IPS-NIHi7 (cell line): ENCODE measurements at regions not wholly inside any gene's neighbourhood (a gene's known extent, or its start where the extent isn't known, plus 50 kb on each side); places are given as distances from the start of the nearest gene placed in this dataset.

ENCODE experiments used
- DNase-seq: peaks from one replicate; pipeline ENCODE4 v3.0.0; 2012; ENCODE audit warnings: mixed read lengths; ENCODE audit errors: extremely low spot score

GRCh38 chr18:78873926-78874500 lies 105.6 kb upstream of the SALL3 start:
- DNase-seq: no peak

DNA sequence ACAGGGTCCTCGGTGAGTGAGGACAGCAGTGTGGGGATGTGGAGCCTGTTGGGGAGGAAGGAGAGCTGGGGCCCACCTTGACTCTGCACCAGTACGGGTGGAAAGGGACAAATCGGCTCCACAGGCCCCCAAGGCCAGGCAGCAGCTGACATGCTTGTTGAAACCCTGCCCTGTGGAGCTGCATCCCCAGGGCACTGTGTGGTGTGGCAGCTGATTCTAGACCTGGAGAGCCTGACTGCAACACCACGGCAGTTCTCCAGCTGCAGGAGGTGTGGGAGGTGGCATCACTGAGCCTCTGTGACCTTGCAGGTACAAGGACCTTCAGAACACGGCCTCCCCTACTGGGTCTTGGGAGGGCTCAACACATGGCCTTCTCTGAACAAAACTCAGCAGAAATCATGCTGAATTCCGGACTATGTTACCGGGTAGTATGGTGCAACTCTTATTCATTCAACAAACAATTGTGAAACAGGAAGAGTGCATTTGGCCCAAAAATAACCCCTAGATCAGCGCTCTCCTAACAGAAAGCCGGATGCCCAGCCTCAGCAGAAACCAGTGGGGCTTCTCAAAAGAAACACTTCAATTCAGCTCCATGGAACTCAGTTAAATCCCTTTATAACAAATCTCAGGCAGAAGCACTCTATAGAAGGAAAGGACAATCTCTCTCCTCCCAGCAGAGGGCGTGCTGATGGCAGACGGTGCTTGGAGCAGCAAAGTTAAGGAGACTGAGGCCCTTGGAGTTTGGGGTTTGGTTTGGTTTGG lies 104.4 kb upstream of the SALL3 start:
- peak; percentile 64 for DNase-seq

DNA sequence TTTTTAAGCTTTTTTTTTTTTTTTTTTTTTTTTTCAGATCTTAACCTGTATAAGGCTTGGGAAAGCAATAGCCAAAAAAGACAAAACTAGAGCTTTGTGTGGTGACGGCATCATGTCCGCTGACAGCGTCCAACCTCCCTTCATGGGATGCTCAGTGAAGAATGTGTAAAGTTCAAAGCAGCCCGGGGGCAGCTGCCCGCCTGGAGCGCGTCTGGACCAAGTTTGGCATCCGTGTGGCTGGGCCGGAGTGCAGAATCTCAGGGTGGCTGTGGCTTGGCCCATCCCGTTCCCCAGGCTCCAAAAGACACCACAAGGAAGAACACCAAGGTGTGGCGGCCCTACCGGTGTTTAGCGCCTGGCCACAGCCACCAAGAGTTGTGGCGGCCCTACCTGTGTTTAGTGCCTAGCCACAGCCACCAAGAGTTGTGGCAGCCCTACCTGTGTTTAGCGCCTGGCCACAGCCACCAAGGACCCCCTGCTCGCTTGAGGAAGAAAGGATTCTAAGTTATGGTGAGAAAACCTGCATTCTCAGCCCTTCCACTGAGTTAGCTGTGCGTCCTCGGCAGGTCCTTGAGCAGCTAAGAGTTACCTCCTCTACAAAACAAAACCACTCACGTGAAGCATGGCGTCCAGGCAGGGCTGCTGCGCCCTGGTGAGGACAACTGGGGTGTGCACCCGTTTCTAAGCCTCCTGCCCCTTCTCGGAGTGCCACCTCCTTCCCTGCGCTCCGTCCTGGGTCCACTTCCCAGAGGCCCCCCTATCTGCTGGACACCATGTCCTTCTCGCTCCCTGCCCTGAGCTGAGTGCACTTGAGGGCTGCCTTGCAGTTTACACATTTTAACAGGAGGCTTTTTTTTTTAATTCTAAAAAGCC lies 103.6 kb upstream of the SALL3 start:
- no peak for DNase-seq

- no peak for DNase-seq
These were observed 102.8 kb upstream of the SALL3 start for GRCh38 chr18:78876868-78877267.

DNA sequence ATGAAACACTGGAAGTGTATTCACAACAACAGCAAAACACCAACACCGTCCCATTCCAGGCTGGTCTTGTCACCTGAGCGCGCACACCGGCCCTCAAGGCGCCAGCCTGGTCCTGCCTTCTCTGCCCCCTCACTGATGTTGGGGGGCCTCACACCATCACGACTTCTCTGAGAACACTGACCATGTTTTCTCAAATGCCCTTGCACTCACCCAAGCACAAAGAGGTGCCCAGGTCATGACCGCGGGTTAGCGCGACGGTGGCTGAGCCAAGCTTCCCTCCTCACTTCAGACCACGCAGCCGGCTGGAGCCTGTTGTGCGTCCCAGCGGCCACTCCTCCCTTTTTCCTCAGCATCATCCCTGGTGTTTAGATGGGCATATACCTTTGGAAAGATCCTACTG lies 101.3 kb upstream of the SALL3 start:
- DNase-seq: no peak

- DNase-seq: peak; percentile 72
These were observed 100.3 kb upstream of the SALL3 start for GRCh38 chr18:78879072-78879883.

- no peak for DNase-seq
These were observed 97.0 kb upstream of the SALL3 start for GRCh38 chr18:78882585-78882984.

DNA sequence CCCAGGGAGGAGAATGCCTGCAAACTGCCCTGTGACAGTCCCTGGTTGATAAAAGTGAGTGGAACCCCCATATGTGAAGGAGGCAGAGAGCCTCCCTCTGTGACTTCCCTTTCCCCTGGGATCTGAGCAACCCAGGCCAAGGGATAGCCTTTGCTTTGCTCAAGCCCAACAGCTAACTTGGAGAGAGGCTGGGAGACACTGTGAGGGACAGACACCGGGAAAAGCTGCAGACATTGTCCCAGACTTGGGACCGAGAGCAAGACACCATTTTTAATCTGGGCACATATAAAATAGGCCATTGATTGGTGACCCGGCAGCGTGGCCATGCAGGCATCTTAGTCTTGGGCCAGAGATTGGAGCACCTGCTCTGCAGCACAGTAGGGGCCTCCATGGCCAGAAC lies 96.1 kb upstream of the SALL3 start:
- no peak for DNase-seq

- DNase-seq: no peak
These were observed 95.1 kb upstream of the SALL3 start for GRCh38 chr18:78884502-78884901.

DNA sequence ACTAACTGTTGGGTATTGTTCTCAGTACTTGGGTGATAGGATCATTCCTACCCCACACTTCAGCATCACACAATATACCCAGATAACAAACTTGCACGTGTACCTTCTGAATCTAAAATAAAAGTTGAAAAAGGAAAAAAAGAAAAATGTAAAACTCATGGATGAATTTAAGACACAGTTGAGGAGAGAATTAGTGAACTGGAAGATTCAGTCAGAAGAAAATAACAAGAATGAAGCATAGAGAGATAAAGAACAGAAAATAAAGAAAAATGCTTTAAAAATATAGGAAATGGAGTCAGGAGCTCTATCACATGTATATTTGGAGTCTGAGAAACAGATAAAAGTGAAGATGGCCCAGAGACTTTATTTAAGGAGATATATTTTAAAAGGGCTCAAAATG lies 90.4 kb upstream of the SALL3 start:
- DNase-seq: no peak

- DNase-seq: no peak
These were observed 89.2 kb upstream of the SALL3 start for GRCh38 chr18:78890388-78890787.

GRCh38 chr18:78891185-78891762 lies 88.3 kb upstream of the SALL3 start:
- DNase-seq: no peak

DNA sequence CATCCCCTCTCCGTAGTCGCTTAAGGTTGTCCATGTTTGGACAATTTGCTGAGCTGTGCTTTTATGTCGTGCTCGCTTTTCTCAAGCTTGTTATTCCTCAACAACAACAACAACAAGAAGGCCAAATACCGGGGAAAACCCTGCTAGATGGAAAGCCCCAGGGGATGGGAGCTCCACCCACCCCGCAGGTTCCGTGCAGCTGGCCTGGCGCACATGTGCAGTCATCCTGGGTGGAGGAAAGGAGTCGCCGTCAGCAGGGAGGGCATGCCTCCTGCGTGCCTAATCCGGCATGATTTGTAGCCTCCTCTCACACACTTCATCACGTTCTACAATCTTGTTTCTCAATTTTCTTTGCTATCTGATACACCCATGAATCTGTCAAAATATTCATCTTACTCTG lies 87.4 kb upstream of the SALL3 start:
- no peak for DNase-seq

GRCh38 chr18:78892721-78893120 lies 86.9 kb upstream of the SALL3 start:
- DNase-seq: no peak

DNA sequence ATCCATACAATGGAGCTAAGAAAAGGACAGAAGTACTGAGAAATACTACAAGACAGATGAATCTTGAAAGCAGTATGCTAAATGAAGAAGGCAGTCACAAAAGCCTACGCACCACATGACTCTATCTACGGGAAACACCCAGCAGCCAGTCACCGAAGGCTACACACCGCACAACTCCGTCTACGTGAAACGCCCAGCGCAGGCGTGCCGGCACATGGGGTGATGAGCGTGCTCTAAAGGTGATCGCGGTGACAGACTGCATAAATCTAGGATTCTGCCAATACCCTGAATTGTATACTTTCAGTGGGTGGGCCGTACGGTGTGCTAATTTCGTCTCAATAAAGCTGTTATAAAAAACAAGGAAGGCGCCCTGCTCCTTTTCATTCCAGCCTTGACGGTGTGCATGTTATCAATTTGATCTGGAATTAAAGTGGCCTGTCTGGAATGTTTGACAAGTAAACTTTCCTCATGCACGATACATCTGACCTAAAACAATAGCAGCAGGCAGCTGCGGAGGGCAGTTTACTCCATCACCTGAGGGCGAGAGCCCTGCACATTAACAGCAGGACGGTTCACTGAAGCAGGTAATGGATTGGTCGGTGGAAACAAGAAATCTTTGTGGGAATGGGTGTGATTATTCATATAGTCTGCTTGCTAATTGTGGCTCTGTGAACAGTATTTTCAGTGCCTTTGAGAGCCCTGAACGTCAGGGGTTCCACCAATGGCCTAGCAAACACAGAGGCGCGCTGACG lies 86.2 kb upstream of the SALL3 start:
- no peak for DNase-seq

DNA sequence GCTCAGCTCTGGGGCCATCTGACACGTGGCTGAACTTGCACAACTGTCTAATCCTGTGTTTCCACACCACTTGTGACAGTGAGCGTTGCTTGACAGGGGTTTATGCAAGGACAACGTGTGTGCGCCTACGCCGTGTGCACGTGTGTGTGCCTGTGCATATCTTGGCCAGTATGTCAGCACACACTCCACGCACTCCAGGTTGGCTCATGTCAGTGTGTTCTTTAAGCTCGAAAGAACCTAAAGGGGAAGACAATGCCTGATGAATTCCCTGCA lies 85.6 kb upstream of the SALL3 start:
- DNase-seq: no peak

- DNase-seq: no peak
These were observed 84.2 kb upstream of the SALL3 start for GRCh38 chr18:78895207-78896001.

GRCh38 chr18:78896111-78896905 lies 83.3 kb upstream of the SALL3 start:
- DNase-seq: no peak

DNA sequence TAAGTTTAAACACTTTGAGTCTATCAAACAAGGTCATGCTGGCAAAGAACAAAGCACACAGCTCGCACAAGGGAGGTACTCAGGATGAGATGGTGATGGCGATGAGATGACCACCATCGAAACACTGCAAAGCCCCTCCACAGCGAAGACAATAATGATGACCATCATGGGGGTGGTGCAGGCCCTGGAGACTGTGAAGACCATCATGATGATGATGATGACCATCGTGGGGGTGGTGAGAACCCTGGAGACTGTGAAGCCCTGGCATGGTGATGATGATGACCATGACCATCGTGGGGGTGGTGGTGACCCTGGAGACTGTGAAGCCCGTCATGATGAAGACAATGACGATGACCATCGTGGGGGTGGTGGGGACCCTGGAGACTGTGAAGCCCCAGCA lies 81.6 kb upstream of the SALL3 start:
- no peak for DNase-seq
